Esophagus squamous epithelium (tissue), 4 donors: ENCODE measurements at regions not wholly inside any gene's neighbourhood (a gene's known extent, or its start where the extent isn't known, plus 50 kb on each side); places are given as distances from the start of the nearest gene placed in this dataset.

ENCODE experiments used
- POLR2A ChIP-seq, 4 donors: fragments of 450-650 bp; IDR thresholded peaks; one replicate each; pipeline ENCODE4 v1.6.1; 2017; ENCODE audit warnings: antibody characterized with exemption in 4 of 4, mild to moderate bottlenecking in 4 of 4, moderate library complexity in 3 of 4
- TF ChIP-seq, protein P1 (sequence below), 6 experiments: fragments of 450-650 bp in 4 of 6; fragments of 200-600 bp in 2 of 6; sonication (generic) in 2 of 6; IDR thresholded peaks; one replicate each; pipeline ENCODE4 v1.5.1; 2016 to 2019; ENCODE audit warnings: antibody characterized with exemption in 6 of 6, mild to moderate bottlenecking in 4 of 6, moderate library complexity in 4 of 6

DNA sequence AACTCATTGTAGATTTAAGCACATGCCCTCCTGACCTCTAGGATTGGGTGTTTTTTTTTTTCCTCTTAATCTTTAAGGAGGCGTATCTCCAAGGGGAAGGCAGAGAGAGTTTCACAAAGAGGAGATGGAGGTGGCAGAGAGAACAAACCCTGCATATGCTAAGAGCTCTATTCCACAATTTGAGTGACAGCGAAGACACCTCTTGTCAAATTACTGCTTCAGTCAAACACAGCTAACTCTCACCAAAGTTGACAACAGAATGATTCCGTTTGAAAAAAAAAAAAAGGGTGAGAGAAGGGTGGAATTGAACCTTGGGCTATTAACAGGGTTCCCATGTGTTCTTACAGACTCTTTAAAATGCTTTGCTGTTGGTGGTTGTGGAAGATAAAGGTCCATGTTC lies 112.6 kb downstream of the NXPE2 start:
- TF ChIP-seq, protein P1, sequence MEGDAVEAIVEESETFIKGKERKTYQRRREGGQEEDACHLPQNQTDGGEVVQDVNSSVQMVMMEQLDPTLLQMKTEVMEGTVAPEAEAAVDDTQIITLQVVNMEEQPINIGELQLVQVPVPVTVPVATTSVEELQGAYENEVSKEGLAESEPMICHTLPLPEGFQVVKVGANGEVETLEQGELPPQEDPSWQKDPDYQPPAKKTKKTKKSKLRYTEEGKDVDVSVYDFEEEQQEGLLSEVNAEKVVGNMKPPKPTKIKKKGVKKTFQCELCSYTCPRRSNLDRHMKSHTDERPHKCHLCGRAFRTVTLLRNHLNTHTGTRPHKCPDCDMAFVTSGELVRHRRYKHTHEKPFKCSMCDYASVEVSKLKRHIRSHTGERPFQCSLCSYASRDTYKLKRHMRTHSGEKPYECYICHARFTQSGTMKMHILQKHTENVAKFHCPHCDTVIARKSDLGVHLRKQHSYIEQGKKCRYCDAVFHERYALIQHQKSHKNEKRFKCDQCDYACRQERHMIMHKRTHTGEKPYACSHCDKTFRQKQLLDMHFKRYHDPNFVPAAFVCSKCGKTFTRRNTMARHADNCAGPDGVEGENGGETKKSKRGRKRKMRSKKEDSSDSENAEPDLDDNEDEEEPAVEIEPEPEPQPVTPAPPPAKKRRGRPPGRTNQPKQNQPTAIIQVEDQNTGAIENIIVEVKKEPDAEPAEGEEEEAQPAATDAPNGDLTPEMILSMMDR (IDR thresholded peaks at IDR 0.05): no peak
- TF ChIP-seq POLR2A (IDR thresholded peaks at IDR 0.05): no peak
